K562 (cell line): ENCODE measurements at regions not wholly inside any gene's neighbourhood (a gene's known extent, or its start where the extent isn't known, plus 50 kb on each side); places are given as distances from the start of the nearest gene placed in this dataset.

Experiments
- ATAC-seq: fragments of 200-7000 bp; cut with Tn5 transposase; 3 replicates; pipeline ENCODE4 v1.9.1; 2020; ENCODE audit warnings: moderate library complexity
- BruUV-seq: library from RNA; stranded (reverse); fragments of 400-500 nt; replicated peaks from 2 replicates; lab custom pipeline; 2021; lab: Mats Ljungman, UMichigan
- CTCF ChIA-PET: fragments of 300-600 bp; formaldehyde crosslinking; extraction: SDS; loops from one replicate; lab custom pipeline; 2021; ENCODE audit warnings: low intra/inter-chr PET ratio; lab: Yijun Ruan, JAX
- POLR2A ChIA-PET: fragments of 300-600, 350-650 bp; sonication (Branson Sonifier 250); formaldehyde crosslinking; extraction: SDS; loops from one replicate; lab custom pipeline; 2021; ENCODE audit warnings: antibody characterized with exemption, inconsistent platforms; lab: Yijun Ruan, JAX
- DNase-seq, 4 experiments: peaks; one replicate each; pipeline versions ENCODE4 v3.0.0 to v3.0.0-alpha.2; 2011 to 2018; ENCODE audit warnings: low spot score in 3 of 4, mixed read lengths in 3 of 4; ENCODE audit errors: extremely low read depth in 1 of 4
- FAIRE-seq: peaks from 2 replicates; lab custom pipeline; 2011; peaks lifted over from hg19 to GRCh38; lab: Jason Lieb, UNC
- H2AFZ ChIP-seq: 2 replicates; pipeline ENCODE4 v1.6.0; 2011; ENCODE audit warnings: low read depth, low read length, control low read depth, inconsistent platforms
- H3K27ac ChIP-seq: fragments of 200-600 bp; 3 replicates; pipeline ENCODE4 v1.8.0; 2011; ENCODE audit warnings: low read depth, mild to moderate bottlenecking, control low read depth, inconsistent platforms, low read length, moderate library complexity, mixed read lengths; ENCODE audit errors: extremely low read depth
- H3K27me3 ChIP-seq, 2 experiments: fragments of 300-600 bp in 1 of 2; 2 replicates in 1 of 2; 3 replicates in 1 of 2; pipeline versions ENCODE4 v1.6.0 to v1.8.0; 2011; ENCODE audit warnings: inconsistent platforms in 2 of 2, low read length in 2 of 2, mild to moderate bottlenecking in 1 of 2, mixed read lengths in 1 of 2, moderate library complexity in 1 of 2; ENCODE audit not compliant: control insufficient read depth in 2 of 2, insufficient read depth in 2 of 2
- H3K36me3 ChIP-seq: fragments of 300-600 bp; 3 replicates; pipeline ENCODE4 v1.8.0; 2011; ENCODE audit warnings: mild to moderate bottlenecking, low read length, inconsistent platforms; ENCODE audit not compliant: control insufficient read depth, insufficient read depth
- H3K4me1 ChIP-seq, 2 experiments: fragments of 200-600 bp in 1 of 2; replicated peaks in 1 of 2; 2 replicates in 1 of 2; 3 replicates in 1 of 2; pipeline versions ENCODE4 v1.5.1 to v1.8.0; 2011; ENCODE audit warnings: inconsistent platforms in 2 of 2, low read length in 2 of 2, mild to moderate bottlenecking in 1 of 2, mixed read lengths in 1 of 2, moderate library complexity in 1 of 2; ENCODE audit not compliant: control insufficient read depth in 2 of 2, insufficient read depth in 2 of 2
- H3K4me2 ChIP-seq: 2 replicates; pipeline ENCODE4 v1.6.1; 2011; ENCODE audit warnings: low read length, control low read depth, inconsistent platforms, mixed read lengths; ENCODE audit not compliant: insufficient read depth
- H3K4me3 ChIP-seq: fragments of 200-600 bp; sonication (generic), shearing (Covaris generic); 2 replicates; pipeline ENCODE4 v1.5.1; 2016; ENCODE audit warnings: control low read depth, inconsistent platforms
- H3K79me2 ChIP-seq: fragments of 200-600 bp; 3 replicates; pipeline ENCODE4 v1.8.0; 2011; ENCODE audit warnings: low read length, inconsistent platforms; ENCODE audit not compliant: control insufficient read depth, insufficient read depth
- H3K9ac ChIP-seq, 2 experiments: 2 replicates each; pipeline versions ENCODE4 v1.6.0 to v1.6.1; 2011; ENCODE audit warnings: low read depth in 2 of 2, low read length in 2 of 2, control low read depth in 1 of 2, inconsistent platforms in 1 of 2, mild to moderate bottlenecking in 1 of 2, mixed read lengths in 1 of 2; ENCODE audit not compliant: insufficient read depth in 1 of 2
- H3K9me1 ChIP-seq: one replicate; pipeline ENCODE4 v1.6.0; 2011; ENCODE audit warnings: inconsistent platforms, mild to moderate bottlenecking, low read length, moderate library complexity; ENCODE audit not compliant: control insufficient read depth, insufficient read depth
- H3K9me3 ChIP-seq: replicated peaks from 2 replicates; pipeline ENCODE4 v1.5.1; 2011; ENCODE audit warnings: low read depth, low read length, inconsistent platforms; ENCODE audit not compliant: control insufficient read depth, insufficient read depth
- H4K20me1 ChIP-seq: replicated peaks from 2 replicates; pipeline ENCODE4 v1.6.1; 2011; ENCODE audit warnings: low read length, inconsistent platforms, mixed read lengths; ENCODE audit not compliant: control insufficient read depth, insufficient read depth
- CC2D1A ChIP-seq: fragments of 450-650 bp; IDR thresholded peaks from 2 replicates; pipeline ENCODE4 v1.6.1; 2017; ENCODE audit warnings: mild to moderate bottlenecking
- GATA2 ChIP-seq: sonication (generic); formaldehyde crosslinking; IDR thresholded peaks from 2 replicates; pipeline ENCODE4 v1.4.0; 2020; ENCODE audit warnings: mild to moderate bottlenecking, missing genetic modification reagents
- NCOA1 ChIP-seq: fragments of 450-650 bp; IDR thresholded peaks from 2 replicates; pipeline ENCODE4 v1.6.1; 2016; ENCODE audit warnings: low read depth
- NEUROD1 ChIP-seq: fragments of 150-350 bp; IDR thresholded peaks from 2 replicates; pipeline ENCODE4 v1.6.1; 2014; ENCODE audit warnings: borderline replicate concordance, low read length, low read depth; ENCODE audit not compliant: partially characterized antibody
- NFIC ChIP-seq: fragments of 450-650 bp; IDR thresholded peaks from 2 replicates; pipeline ENCODE4 v1.6.1; 2017; ENCODE audit warnings: mild to moderate bottlenecking, inconsistent platforms
- NUFIP1 ChIP-seq: fragments of 450-650 bp; IDR thresholded peaks from 2 replicates; pipeline ENCODE4 v1.6.1; 2018; ENCODE audit not compliant: partially characterized antibody
- STAT5A ChIP-seq: IDR thresholded peaks from 2 replicates; pipeline ENCODE4 v1.6.1; 2012; ENCODE audit warnings: low read length, inconsistent platforms, borderline replicate concordance
- U2AF2 ChIP-seq: fragments of 200-400 bp; formaldehyde crosslinking; optimal IDR thresholded peaks from 2 replicates; pipeline ENCODE3; 2017; ENCODE audit warnings: low read depth, mild to moderate bottlenecking, low read length
- ZBED1 ChIP-seq: IDR thresholded peaks from 2 replicates; pipeline ENCODE4 v1.6.1; 2014
- ZBTB7A ChIP-seq: IDR thresholded peaks from 2 replicates; pipeline ENCODE4 v1.6.1; 2011; ENCODE audit warnings: low read depth, mild to moderate bottlenecking, low read length, moderate library complexity, borderline replicate concordance; ENCODE audit not compliant: control insufficient read depth
- ZNF274 ChIP-seq: IDR thresholded peaks from 2 replicates; pipeline ENCODE4 v1.6.1; 2011; ENCODE audit warnings: low read depth, mild to moderate bottlenecking, low read length, moderate library complexity, borderline replicate concordance
- ZNF408 ChIP-seq: fragments of 250-450 bp; sonication (Bioruptor Pico); IDR thresholded peaks from 2 replicates; pipeline ENCODE4 v1.4.0; 2020; ENCODE audit warnings: low read depth, mild to moderate bottlenecking, moderate library complexity
- WGBS: fragments of 100-300 bp; shearing (Covaris generic); methylation state at CpG from one replicate; pipeline ENCODE4 v1.1.6; 2016; ENCODE audit warnings: low coverage, mixed read lengths; ENCODE audit not compliant: insufficient coverage; ENCODE audit errors: missing lambda C conversion rate; 5-methylcytosine and 5-hydroxymethylcytosine counted together
- in situ Hi-C: fragments of 300-500 bp; cut with MboI; formaldehyde crosslinking; loops from 4 replicates; pipeline ENCODE4 v1.15.0; 2018; ENCODE audit warnings: inconsistent platforms, mixed read lengths
- intact Hi-C: fragments of 100-400 bp; cut with micrococcal nuclease; formaldehyde crosslinking; loops from 2 replicates; pipeline ENCODE4 v1.14.2; 2022
- TF ChIP-seq, protein P1 (sequence below): sonication (generic); formaldehyde crosslinking; IDR thresholded peaks from 2 replicates; pipeline ENCODE4 v1.8.0; 2022; ENCODE audit warnings: mild to moderate bottlenecking, missing genetic modification reagents
- TF ChIP-seq, protein P2 (sequence below): fragments of 450-650 bp; formaldehyde crosslinking; IDR thresholded peaks from 2 replicates; pipeline ENCODE4 v1.4.0; 2020; ENCODE audit warnings: mild to moderate bottlenecking, moderate library complexity
- TF ChIP-seq, protein P3 (sequence below): fragments of 250-450 bp; sonication (Bioruptor Pico); IDR thresholded peaks from 2 replicates; pipeline ENCODE4 v1.5.0; 2020; ENCODE audit warnings: mild to moderate bottlenecking

DNA sequence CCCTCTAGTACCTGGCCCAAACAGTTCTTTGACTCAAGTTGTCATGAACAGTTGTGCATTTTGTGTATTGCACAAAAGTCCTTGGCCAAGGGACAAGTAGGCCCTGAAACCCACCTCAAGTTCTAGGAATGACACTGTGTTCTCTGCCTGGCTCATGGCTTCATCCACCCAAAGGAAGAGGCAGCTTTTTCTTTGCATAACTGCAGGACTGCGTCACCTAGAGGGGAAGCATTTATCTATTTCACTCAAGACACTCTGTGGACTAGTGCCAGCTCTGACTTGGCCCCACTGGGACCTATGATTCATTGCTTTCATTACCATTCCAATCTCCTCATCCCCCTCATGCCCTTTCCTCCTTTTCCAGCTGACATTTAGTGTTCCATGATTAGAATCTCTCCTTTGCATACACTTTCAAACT is 119.3 kb upstream of the SIX2 start:
- no peak overlapping the region for H3K4me3 ChIP-seq
- TF ChIP-seq NFIC (0 out of 2 replicates have a peak, but pooled peaks have one; percentile 17), NEUROD1 (no peak)
- no peak overlapping the region for H3K9ac ChIP-seq
- no peaks in the 10 kb centered on the region for H3K9me3 ChIP-seq
- no peaks in the 10 kb centered on the region for H3K36me3 ChIP-seq
- BruUV-seq: no TSS peak
- no peak overlapping the region for H2AFZ ChIP-seq
- intact Hi-C loops (no loop called here), in situ Hi-C loops (no loop called here)
- H3K79me2 ChIP-seq: no peaks in the 10 kb centered on the region
- peaks cover 0 to 3% of the 10 kb centered on the region in 2 experiments; a peak in 2 of 5 replicates for H3K27me3 ChIP-seq
- H3K4me2 ChIP-seq: no peak overlapping the region
- WGBS: 0% methylated on average over 1 of the region's 1 CpG
- ChIA-PET CTCF (no interaction called here), POLR2A (no interaction called here)
- no peak for ATAC-seq
- no peak for FAIRE-seq
- no peaks in the 10 kb centered on the region for H4K20me1 ChIP-seq
- H3K4me1 ChIP-seq: no peaks in the 10 kb centered on the region
- H3K27ac ChIP-seq: no peak overlapping the region
- DNase-seq: peak in 1 of 4 experiments; percentile 3
- no peaks in the 10 kb centered on the region for H3K9me1 ChIP-seq

DNA sequence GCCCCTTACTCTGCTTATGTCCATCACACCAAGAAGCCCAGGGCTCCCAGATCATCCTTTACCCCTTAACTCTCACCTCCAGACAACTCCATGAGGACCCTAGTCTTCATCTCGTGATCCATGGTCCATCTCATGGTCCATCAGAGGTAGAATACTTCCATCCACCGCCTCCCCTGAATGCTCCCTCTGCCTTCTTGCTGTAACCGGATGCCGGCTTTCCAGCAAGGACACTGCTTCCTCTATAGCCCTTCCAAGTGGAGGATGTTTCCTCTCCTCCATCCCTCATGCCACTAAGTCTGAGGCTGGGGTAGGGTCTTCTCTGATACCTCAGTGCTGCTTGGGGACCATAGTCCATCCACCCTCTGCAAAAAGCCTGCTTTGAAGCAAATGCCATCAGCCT is 118.6 kb upstream of the SIX2 start:
- Histone ChIP-seq H3K9ac (no peak overlapping the region), H3K27ac (no peak overlapping the region), H2AFZ (no peak overlapping the region), H3K4me3 (no peak overlapping the region), H3K4me1 (no peaks in the 10 kb centered on the region), H3K9me1 (no peaks in the 10 kb centered on the region), H3K27me3 (peaks cover 0 to 3% of the 10 kb centered on the region in 2 experiments; a peak in 3 of 5 replicates), H4K20me1 (no peaks in the 10 kb centered on the region), H3K9me3 (no peaks in the 10 kb centered on the region), H3K4me2 (no peak overlapping the region), H3K79me2 (no peaks in the 10 kb centered on the region), H3K36me3 (no peaks in the 10 kb centered on the region)
- FAIRE-seq (no peak), ATAC-seq (no peak), DNase-seq (no peak)
- BruUV-seq: no TSS peak
- WGBS: 3% methylated on average over 4 of the region's 4 CpGs
- POLR2A ChIA-PET: no interaction called here
- CTCF ChIA-PET: no interaction called here
- in situ Hi-C loops: no loop called here
- intact Hi-C loops: no loop called here
- TF ChIP-seq U2AF2 (no peak), CC2D1A (no peak), ZNF408 (CRISPR knock-in tag) (no peak), NCOA1 (no peak), NUFIP1 (no peak), GATA2 (no peak), STAT5A (no peak), ZNF274 (no peak), ZBED1 (no peak), ZBTB7A (no peak)
- TF ChIP-seq, protein P1, sequence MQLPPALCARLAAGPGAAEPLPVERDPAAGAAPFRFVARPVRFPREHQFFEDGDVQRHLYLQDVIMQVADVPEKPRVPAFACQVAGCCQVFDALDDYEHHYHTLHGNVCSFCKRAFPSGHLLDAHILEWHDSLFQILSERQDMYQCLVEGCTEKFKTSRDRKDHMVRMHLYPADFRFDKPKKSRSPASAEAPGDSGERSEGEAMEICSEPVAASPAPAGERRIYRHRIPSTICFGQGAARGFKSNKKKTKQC (CRISPR knock-in tag): no peak
- TF ChIP-seq, protein P2, sequence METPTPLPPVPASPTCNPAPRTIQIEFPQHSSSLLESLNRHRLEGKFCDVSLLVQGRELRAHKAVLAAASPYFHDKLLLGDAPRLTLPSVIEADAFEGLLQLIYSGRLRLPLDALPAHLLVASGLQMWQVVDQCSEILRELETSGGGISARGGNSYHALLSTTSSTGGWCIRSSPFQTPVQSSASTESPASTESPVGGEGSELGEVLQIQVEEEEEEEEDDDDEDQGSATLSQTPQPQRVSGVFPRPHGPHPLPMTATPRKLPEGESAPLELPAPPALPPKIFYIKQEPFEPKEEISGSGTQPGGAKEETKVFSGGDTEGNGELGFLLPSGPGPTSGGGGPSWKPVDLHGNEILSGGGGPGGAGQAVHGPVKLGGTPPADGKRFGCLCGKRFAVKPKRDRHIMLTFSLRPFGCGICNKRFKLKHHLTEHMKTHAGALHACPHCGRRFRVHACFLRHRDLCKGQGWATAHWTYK (CRISPR knock-in tag): no peak
- TF ChIP-seq, protein P3, sequence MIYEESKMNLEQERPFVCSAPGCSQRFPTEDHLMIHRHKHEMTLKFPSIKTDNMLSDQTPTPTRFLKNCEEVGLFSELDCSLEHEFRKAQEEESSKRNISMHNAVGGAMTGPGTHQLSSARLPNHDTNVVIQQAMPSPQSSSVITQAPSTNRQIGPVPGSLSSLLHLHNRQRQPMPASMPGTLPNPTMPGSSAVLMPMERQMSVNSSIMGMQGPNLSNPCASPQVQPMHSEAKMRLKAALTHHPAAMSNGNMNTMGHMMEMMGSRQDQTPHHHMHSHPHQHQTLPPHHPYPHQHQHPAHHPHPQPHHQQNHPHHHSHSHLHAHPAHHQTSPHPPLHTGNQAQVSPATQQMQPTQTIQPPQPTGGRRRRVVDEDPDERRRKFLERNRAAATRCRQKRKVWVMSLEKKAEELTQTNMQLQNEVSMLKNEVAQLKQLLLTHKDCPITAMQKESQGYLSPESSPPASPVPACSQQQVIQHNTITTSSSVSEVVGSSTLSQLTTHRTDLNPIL (CRISPR knock-in tag): no peak
